B cell (primary cell): ENCODE measurements at regions not wholly inside any gene's neighbourhood (a gene's known extent, or its start where the extent isn't known, plus 50 kb on each side); places are given as distances from the start of the nearest gene placed in this dataset.

Experiments
- ATAC-seq: fragments of 200-7000 bp; cut with Tn5 transposase; one replicate; pipeline ENCODE4 v1.10.0; 2021; ENCODE audit warnings: low read depth, mild to moderate bottlenecking, moderate number of reproducible peaks, moderate library complexity
- CTCF ChIA-PET: fragments of 350-600 bp; sonication (Branson Sonifier 250); formaldehyde crosslinking; loops from one replicate; lab custom pipeline; 2021; ENCODE audit warnings: antibody characterized with exemption, inconsistent platforms; lab: Charles Lee
- POLR2A ChIA-PET: fragments of 350-600 bp; sonication (Branson Sonifier 250); formaldehyde crosslinking; loops from one replicate; lab custom pipeline; 2021; ENCODE audit warnings: antibody characterized with exemption; lab: Charles Lee
- DNase-seq: peaks from one replicate; pipeline ENCODE4 v3.0.0; 2013
- H2AFZ ChIP-seq: 2 replicates; pipeline ENCODE4 v1.6.1; 2012; ENCODE audit warnings: mild to moderate bottlenecking, low read depth, low read length; ENCODE audit not compliant: insufficient read depth, poor library complexity, severe bottlenecking
- H3K27ac ChIP-seq, 2 donors: 1 replicate in 1 of 2; 2 replicates in 1 of 2; pipeline ENCODE4 v1.5.1; 2012 to 2013; ENCODE audit warnings: low read length in 2 of 2, mild to moderate bottlenecking in 2 of 2, moderate library complexity in 1 of 2
- H3K27me3 ChIP-seq, 4 experiments: fragments of 200-600 bp in 1 of 4; sonication (generic) in 1 of 4; replicated peaks in 1 of 4; 1 replicate in 2 of 4; 2 replicates in 2 of 4; pipeline versions ENCODE4 v1.6.1 to v1.7.0; 2013 to 2016; ENCODE audit warnings: low read length in 3 of 4, mild to moderate bottlenecking in 2 of 4, mixed read lengths in 1 of 4, moderate library complexity in 1 of 4; ENCODE audit not compliant: insufficient read depth in 4 of 4, control insufficient read depth in 3 of 4; ENCODE audit errors: control extremely low read depth in 1 of 4
- H3K36me3 ChIP-seq, 2 experiments: replicated peaks in 1 of 2; 1 replicate in 1 of 2; 2 replicates in 1 of 2; pipeline versions ENCODE4 v1.6.1 to v1.7.1; 2013; ENCODE audit warnings: low read length in 1 of 2; ENCODE audit not compliant: insufficient read depth in 2 of 2, control insufficient read depth in 1 of 2; ENCODE audit errors: control extremely low read depth in 1 of 2, extremely low read depth in 1 of 2
- H3K4me1 ChIP-seq, 2 donors: fragments of 200-600 bp in 1 of 2; sonication (generic) in 1 of 2; 1 replicate in 1 of 2; 2 replicates in 1 of 2; pipeline versions ENCODE4 v1.5.1 to v1.6.1; 2013 to 2017; ENCODE audit warnings: low read length in 2 of 2; ENCODE audit not compliant: control insufficient read depth in 2 of 2, insufficient read depth in 2 of 2
- H3K4me2 ChIP-seq: replicated peaks from 2 replicates; pipeline ENCODE3; 2012; ENCODE audit warnings: mild to moderate bottlenecking, low read depth, low read length; ENCODE audit not compliant: poor library complexity, severe bottlenecking
- H3K4me3 ChIP-seq, 5 experiments: fragments of 200-600 bp in 1 of 5; sonication (generic) in 1 of 5; 1 replicate in 3 of 5; 2 replicates in 2 of 5; pipeline versions ENCODE4 v1.5.1 to v1.7.0; 2011 to 2016; ENCODE audit warnings: low read length in 4 of 5, mild to moderate bottlenecking in 4 of 5, low read depth in 2 of 5, control low read depth in 1 of 5, moderate library complexity in 1 of 5; ENCODE audit not compliant: insufficient read depth in 1 of 5; ENCODE audit errors: control extremely low read depth in 1 of 5, extremely low read depth in 1 of 5
- H3K79me2 ChIP-seq: fragments of 200-600 bp; sonication (generic); one replicate; pipeline ENCODE4 v1.6.0; 2016; ENCODE audit warnings: low read length; ENCODE audit not compliant: control insufficient read depth, insufficient read depth
- H3K9ac ChIP-seq: fragments of 200-600 bp; sonication (generic); 2 replicates; pipeline ENCODE4 v1.6.1; 2017; ENCODE audit warnings: mild to moderate bottlenecking, low read length, moderate library complexity
- H3K9me3 ChIP-seq, 3 donors: one replicate each; pipeline versions ENCODE4 v1.6.1 to v1.7.1; 2013; ENCODE audit warnings: low read length in 2 of 3; ENCODE audit not compliant: control insufficient read depth in 2 of 3, insufficient read depth in 1 of 3; ENCODE audit errors: control extremely low read depth in 1 of 3
- H4K20me1 ChIP-seq: 2 replicates; pipeline ENCODE4 v1.6.0; 2012; ENCODE audit warnings: mild to moderate bottlenecking, low read length; ENCODE audit not compliant: insufficient read depth, control insufficient read depth, poor library complexity, severe bottlenecking
- H3K27ac Mint-ChIP-seq: one replicate; pipeline ENCODE4 v1.8.0; 2021; ENCODE audit warnings: mixed read lengths
- H3K27me3 Mint-ChIP-seq: one replicate; pipeline ENCODE4 v1.8.0; 2021; ENCODE audit warnings: mixed read lengths
- H3K4me1 Mint-ChIP-seq: one replicate; pipeline ENCODE4 v1.8.0; 2021; ENCODE audit warnings: mixed read lengths
- H3K4me3 Mint-ChIP-seq: one replicate; pipeline ENCODE4 v1.8.0; 2021; ENCODE audit warnings: mixed read lengths
- H3K9me3 Mint-ChIP-seq: one replicate; pipeline ENCODE4 v1.8.0; 2022; ENCODE audit warnings: mixed read lengths; ENCODE audit not compliant: insufficient read depth
- CTCF ChIP-seq: fragments of 200-600 bp; IDR thresholded peaks from one replicate; pipeline ENCODE4 v1.8.0; 2022; ENCODE audit warnings: antibody characterized with exemption, mild to moderate bottlenecking
- EZH2 ChIP-seq: IDR thresholded peaks from 2 replicates; pipeline ENCODE4 v1.6.1; 2012; ENCODE audit warnings: borderline replicate concordance, low read depth, mild to moderate bottlenecking, moderate library complexity, low read length; ENCODE audit not compliant: insufficient read depth, poor library complexity, severe bottlenecking
- WGBS: methylation state at CpG from one replicate; pipeline ENCODE4 v1.1.5; 2013; ENCODE audit warnings: missing lambda C conversion rate; ENCODE audit not compliant: insufficient coverage; 5-methylcytosine and 5-hydroxymethylcytosine counted together
- intact Hi-C: fragments of 100-400 bp; cut with micrococcal nuclease; formaldehyde crosslinking; loops from one replicate; pipeline ENCODE4 v1.10.0; 2022

DNA sequence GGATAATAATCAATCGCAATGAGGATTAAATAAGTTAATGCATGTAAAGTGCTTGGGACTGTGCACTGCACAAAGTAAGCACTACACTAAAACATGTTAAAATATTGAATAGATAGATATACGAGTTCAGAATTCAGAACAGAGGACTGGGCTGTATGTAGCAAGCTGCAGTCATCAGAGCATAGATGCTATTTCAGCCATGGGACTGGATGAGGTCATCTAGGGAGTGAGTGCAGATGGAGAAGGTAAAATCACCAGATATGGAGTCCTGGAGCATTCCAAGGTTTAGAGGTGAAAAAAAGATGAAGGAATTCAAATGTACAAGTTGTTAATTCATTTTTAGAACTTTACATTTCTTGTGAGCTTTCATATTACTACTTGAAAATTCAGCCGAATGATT, 347.5 kb upstream of the DDI1 start:
- DNase-seq (no peak), ATAC-seq (no peak)
- Histone ChIP-seq H4K20me1 (no peaks in the 10 kb centered on the region), H3K79me2 (no peaks in the 10 kb centered on the region), H3K27me3 (peaks cover 0 to 3% (median 0%) of the 10 kb centered on the region in 4 experiments), H3K4me3 (no peak overlapping the region), H3K9ac (no peak overlapping the region), H3K27ac (no peak overlapping the region), H3K9me3 (no peaks in the 10 kb centered on the region), H3K4me1 (no peaks in the 10 kb centered on the region), H3K36me3 (no peaks in the 10 kb centered on the region), H2AFZ (no peak overlapping the region), H3K4me2 (no peak overlapping the region)
- Mint-ChIP-seq H3K27me3 (peaks cover 3% of the 10 kb centered on the region), H3K27ac (no peak overlapping the region), H3K4me1 (no peaks in the 10 kb centered on the region), H3K9me3 (no peaks in the 10 kb centered on the region), H3K4me3 (no peak overlapping the region)
- POLR2A ChIA-PET: no interaction called here
- intact Hi-C loops: no loop called here
- 86% methylated on average over 1 of the region's 3 CpGs for WGBS
- CTCF ChIA-PET: no interaction called here
- no peak for TF ChIP-seq EZH2
- no peak for TF ChIP-seq CTCF

- Histone ChIP-seq H3K27ac (no peak overlapping the region), H3K4me2 (no peak overlapping the region), H3K36me3 (no peaks in the 10 kb centered on the region), H4K20me1 (no peaks in the 10 kb centered on the region), H3K79me2 (no peaks in the 10 kb centered on the region), H3K4me3 (no peak overlapping the region), H3K27me3 (no peaks in the 10 kb centered on the region), H3K9me3 (no peaks in the 10 kb centered on the region), H2AFZ (no peak overlapping the region), H3K9ac (no peak overlapping the region), H3K4me1 (no peaks in the 10 kb centered on the region)
- ATAC-seq (no peak), DNase-seq (no peak)
- ChIA-PET CTCF (no interaction called here), POLR2A (no interaction called here)
- intact Hi-C loops: no loop called here
- TF ChIP-seq EZH2: no peak
- TF ChIP-seq CTCF: no peak
- Mint-ChIP-seq H3K27ac (no peak overlapping the region), H3K4me1 (no peaks in the 10 kb centered on the region), H3K27me3 (no peaks in the 10 kb centered on the region), H3K9me3 (no peaks in the 10 kb centered on the region), H3K4me3 (no peak overlapping the region)
- WGBS: 100% methylated on average over 1 of the region's 1 CpG
These were observed 346.1 kb upstream of the DDI1 start for GRCh38 chr11:103690356-103690755.
